HK-2 (cell line): ENCODE measurements at regions not wholly inside any gene's neighbourhood (a gene's known extent, or its start where the extent isn't known, plus 50 kb on each side); places are given as distances from the start of the nearest gene placed in this dataset.
"Not testable (repeated sequence)": the region's sequence is repeated elsewhere in the genome, so short reads cannot be mapped to it uniquely, and the experiment has no call there.

Experiments
- DNase-seq: peaks from one replicate; pipeline ENCODE4 v3.0.0-alpha.2; 2018; ENCODE audit not compliant: unreplicated experiment

DNA sequence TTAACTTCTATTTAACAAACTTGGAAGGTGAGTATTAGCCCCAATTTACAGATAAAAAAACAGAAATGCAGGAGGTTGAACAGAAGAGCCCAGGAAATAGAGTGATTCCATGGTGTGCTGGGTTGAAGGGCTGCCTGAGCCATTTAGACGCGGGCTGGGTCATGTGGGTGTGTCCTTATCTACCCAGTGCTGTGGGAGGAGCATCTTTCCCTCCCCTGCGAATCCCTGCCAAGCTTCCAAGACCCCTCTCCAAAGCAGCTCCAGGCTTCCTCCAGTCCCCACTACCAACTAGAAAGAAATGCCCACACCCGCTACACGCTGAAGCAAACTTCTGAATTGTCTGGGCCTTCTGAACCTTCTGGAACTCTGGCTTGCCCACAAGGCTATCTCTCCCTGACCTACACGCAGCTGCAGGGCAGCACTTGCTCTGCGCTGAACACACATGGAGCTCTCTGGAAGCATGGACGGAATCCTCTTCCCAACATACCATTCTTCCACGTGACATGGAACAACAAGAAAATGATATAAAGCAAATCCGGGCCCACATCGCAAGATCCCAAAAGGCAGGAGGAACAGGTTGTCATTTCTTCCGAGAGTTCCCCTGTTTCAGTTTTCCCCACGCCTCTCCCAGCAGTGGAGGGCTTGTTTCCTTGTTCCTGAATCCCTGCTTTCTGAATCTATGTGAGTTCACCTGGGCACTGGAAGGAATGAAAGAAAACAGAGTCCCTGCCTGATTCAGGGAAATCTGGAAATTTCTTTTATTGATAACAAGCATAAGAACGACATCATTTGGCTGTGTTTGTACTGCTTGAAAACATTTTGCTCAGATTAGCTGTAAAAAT is 562.7 kb upstream of the ID2 start:
- DNase-seq: no peak

- no peak for DNase-seq
Observed at GRCh38 chr2:8119782-8120505, 561.9 kb upstream of the ID2 start.

DNA sequence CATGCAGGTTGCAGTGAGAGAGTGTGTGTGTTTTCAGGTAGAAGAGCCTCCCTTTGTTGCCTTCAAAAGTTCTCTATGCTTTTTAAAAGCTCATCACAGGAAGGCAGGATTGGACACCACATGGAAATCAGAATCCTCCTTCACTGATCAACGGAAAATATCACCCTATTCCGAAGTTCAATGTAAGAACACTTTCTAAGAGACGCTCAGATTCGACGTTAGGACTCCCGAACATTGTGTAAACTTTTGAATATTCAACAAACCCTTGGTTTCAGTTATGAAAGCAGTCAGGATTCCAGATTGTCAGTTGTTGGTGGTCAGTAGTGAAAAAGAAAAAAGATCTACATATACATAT is 561.4 kb upstream of the ID2 start:
- DNase-seq: no peak

DNA sequence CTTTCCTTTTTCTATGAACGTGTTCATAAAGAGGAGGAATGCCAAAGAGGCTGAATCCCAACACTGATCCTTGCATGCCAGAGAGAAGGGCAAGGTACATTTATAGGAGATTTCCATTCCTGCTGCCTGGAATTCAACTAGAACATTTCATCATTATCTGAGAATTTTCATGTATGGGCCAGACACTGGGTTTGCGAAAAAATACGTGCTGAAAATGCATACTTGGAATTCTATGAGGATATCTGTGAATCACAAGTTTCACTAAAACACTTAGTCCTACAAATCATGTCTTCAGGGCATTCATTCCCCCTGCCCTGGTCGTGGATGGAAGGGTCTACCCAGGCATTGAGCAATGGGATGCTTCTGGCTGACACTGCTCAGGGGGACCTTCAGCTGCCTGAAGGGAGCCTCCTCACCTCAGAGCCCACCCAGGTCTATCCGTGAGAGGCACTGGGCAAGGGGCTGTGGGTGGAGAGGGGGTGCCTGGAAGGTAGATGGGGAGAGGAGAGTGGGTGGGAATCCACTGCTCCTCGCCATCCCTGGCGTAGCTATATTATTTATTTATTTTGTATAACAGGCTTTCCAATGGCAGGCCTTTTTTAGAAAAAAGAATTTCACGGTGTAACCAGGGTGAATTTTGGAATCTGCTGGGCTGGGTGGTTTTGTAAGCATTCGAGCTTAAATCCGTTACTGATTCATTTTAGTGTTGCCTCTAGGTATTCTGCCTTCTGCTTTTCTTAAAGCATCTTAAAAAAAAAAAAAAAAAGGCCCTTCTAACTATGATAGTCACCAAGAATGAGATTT is 560.6 kb upstream of the ID2 start:
- DNase-seq: no peak

DNA sequence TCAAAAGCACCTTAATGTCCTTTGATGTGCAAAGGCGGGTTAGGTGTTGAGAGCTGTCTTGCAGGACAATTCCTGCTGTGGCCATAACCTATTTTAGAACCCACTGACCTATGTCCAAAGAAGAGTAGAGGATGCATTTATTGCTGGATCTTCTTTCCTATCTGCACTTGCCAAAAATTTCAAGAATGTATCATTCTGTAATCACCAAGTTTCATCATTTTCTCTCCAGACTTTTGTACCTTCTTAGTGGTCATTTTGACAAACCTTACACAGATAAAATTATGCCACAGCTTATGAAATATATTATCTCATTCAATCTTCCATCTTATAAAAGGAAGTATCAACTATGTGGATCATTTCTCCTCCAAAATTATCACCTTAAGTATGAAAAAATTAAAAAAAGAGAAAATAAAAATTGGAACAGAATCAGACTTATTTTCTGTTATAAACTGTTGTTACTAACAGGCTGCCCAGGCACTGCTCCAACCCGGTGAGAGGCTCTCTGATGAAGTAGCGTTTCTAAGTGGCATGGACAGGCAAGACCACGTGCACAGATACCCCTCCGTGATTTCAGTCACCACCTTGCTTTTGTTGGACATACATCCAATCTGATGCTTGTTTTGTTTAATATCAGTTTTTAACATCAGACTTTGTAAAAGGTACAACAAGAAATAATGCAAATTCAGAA is 559.9 kb upstream of the ID2 start:
- no peak for DNase-seq

- DNase-seq: no peak
Observed at GRCh38 chr2:8122520-8122919, 559.3 kb upstream of the ID2 start.

DNA sequence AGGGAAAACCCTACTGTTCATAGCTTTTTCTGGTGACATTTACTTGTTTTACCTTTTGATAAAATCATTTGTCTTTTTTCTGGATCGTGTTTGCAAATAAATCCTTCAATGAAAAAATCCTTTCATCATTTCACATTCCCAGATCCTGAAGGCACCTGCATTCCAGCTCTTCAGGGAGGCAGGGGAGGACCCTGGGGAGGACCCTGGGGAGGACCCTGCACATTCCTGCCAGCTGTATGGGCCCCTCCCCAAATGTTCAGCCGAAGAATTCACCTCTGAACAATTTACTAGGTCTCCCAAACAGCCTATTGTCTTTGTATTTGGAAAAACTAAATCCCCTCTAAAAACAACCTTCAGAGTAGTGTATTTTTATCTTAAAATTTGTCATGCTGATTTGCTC is 558.4 kb upstream of the ID2 start:
- DNase-seq: no peak

GRCh38 chr2:8125741-8126711 is 555.8 kb upstream of the ID2 start:
- DNase-seq: no peak

- no peak for DNase-seq
Observed at GRCh38 chr2:8126783-8127182, 555.1 kb upstream of the ID2 start.

DNA sequence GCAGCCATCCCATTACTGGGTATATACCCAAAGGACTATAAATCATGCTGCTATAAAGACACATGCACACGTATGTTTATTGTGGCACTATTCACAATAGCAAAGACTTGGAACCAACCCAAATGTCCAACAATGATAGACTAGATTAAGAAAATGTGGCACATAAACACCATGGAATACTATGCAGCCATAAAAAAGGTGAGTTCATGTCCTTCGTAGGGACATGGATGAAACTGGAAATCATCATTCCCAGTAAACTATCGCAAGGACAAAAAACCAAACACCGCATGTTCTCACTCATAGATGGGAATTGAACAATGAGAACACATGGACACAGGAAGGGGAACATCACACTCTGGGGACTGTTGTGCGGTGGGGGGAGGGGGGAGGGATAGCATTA is 550.4 kb upstream of the ID2 start:
- DNase-seq: not testable (repeated sequence)

DNA sequence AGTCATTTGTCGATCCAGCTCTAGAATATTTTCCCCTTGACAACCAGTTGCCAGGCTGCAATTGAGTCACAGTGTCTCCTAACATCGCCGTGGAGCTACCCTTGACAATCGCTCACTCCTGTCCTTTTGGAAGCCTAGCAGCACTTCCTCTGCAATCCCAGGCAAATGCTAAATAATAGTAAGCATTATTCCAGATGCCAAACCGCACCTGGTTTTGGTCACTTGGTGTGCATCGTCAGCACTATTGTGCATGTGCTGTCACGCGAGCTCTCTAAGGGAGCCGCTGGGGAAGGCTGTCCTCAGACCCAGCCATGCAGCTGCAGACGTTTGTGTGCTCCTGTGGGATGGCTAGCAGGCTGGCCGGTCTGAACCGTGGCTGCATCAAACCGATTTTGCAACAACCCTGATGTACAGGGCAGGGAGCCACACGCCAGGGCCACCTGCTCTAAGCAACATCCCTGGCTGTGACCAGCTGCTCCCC is 549.5 kb upstream of the ID2 start:
- no peak for DNase-seq

GRCh38 chr2:8132879-8133278 is 549.0 kb upstream of the ID2 start:
- no peak for DNase-seq

DNA sequence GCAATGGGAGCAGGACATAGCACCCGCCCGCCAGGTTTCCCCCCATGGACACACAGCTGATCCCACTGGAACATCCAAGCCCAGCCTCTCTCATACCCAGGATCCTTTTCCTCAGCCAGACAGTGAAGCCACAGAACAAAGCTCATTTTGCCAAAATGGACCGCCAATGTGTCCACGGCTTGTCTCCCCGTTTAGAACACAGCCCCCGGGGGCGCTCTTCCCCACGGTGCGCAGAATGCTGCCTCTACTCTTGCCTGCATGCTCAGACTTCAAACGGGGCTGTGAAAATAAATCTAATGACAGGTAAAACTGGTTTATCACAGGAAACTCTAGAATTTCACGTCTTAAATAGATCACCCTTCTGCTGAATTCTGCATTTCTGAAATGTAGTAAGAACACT is 548.5 kb upstream of the ID2 start:
- no peak for DNase-seq

- DNase-seq: no peak
Observed at GRCh38 chr2:8133913-8134472, 547.9 kb upstream of the ID2 start.

GRCh38 chr2:8134473-8134932 is 547.4 kb upstream of the ID2 start:
- no peak for DNase-seq

- no peak for DNase-seq
Observed at GRCh38 chr2:8134985-8135682, 546.7 kb upstream of the ID2 start.

- no peak for DNase-seq
Observed at GRCh38 chr2:8137801-8138200, 544.1 kb upstream of the ID2 start.

- DNase-seq: no peak
Observed at GRCh38 chr2:8138525-8138922, 543.3 kb upstream of the ID2 start.

DNA sequence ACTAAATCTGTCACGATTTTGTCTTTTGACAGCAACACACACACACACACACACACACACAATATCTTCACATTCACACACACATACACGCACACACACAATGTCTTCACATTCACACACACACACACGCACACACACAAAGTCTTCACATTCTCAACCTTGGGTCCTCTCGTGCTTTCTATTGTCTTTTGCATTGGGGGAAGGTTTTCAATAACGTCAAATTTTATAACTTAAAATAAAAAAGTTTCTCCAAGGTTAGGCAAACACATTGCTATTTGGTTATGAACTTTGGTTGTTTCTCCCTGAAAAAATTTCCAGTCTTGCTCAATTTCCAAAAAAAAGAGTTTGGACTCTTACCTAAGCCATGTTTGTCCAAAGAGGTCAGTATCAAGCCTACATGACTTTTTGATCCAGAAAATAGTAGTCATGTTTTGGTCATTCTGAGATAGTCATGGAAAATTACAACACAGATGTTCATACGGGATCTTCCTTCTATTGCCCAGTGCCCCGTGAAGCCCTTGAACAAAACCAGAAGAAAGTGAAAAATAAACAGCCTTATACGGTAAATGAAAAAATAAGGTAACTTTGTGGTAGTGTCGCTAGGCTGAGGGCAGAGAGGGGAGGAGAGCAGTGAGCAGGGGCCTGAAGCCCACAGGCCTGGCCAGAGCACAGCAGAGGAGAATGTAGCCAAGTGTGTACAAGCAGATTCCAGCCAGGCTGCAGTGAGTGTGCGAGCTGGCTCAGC is 542.8 kb upstream of the ID2 start:
- DNase-seq: no peak
